Dendritic cell treated with granulocyte-macrophage colony-stimulating factor and Interleukin-4, amounts not matched to agents 40 ng/mL and 50 ng/mL, for 4 days (primary cell): ENCODE measurements at regions not wholly inside any gene's neighbourhood (a gene's known extent, or its start where the extent isn't known, plus 50 kb on each side); places are given as distances from the start of the nearest gene placed in this dataset.

ENCODE experiments used
- H3K27ac Mint-ChIP-seq: one replicate; pipeline ENCODE4 v1.8.0; 2022; ENCODE audit warnings: mild to moderate bottlenecking, mixed read lengths
- H3K27me3 Mint-ChIP-seq: one replicate; pipeline ENCODE4 v1.8.0; 2022; ENCODE audit warnings: mild to moderate bottlenecking, mixed read lengths
- H3K36me3 Mint-ChIP-seq: one replicate; pipeline ENCODE4 v1.8.0; 2022; ENCODE audit warnings: low read depth, mixed read lengths
- H3K4me1 Mint-ChIP-seq: one replicate; pipeline ENCODE4 v1.8.0; 2022; ENCODE audit warnings: low read depth, mixed read lengths
- H3K4me3 Mint-ChIP-seq: one replicate; pipeline ENCODE4 v1.8.0; 2022; ENCODE audit warnings: mild to moderate bottlenecking, moderate library complexity, mixed read lengths
- H3K9me3 Mint-ChIP-seq: one replicate; pipeline ENCODE4 v1.8.0; 2022; ENCODE audit warnings: mixed read lengths
- intact Hi-C: fragments of 100-400 bp; cut with micrococcal nuclease; formaldehyde crosslinking; loops from one replicate; pipeline ENCODE4 v1.15.0; 2022

GRCh38 chr15:81075272-81075671 is 58.8 kb upstream of the CFAP161 start:
- peaks cover 18% of the 10 kb centered on the region for H3K27me3 Mint-ChIP-seq
- intact Hi-C loops = no loop called here
- peaks cover 11% of the 10 kb centered on the region for H3K4me1 Mint-ChIP-seq
- no peaks in the 10 kb centered on the region for H3K9me3 Mint-ChIP-seq
- peak overlapping the region; percentile 39 for H3K27ac Mint-ChIP-seq
- no peaks in the 10 kb centered on the region for H3K36me3 Mint-ChIP-seq
- no peak overlapping the region for H3K4me3 Mint-ChIP-seq

GRCh38 chr15:81080996-81081395 is 53.1 kb upstream of the CFAP161 start:
- Mint-ChIP-seq H3K27ac (no peak overlapping the region), H3K4me3 (no peak overlapping the region), H3K36me3 (no peaks in the 10 kb centered on the region), H3K27me3 (peaks cover 29% of the 10 kb centered on the region), H3K4me1 (peaks cover 7% of the 10 kb centered on the region), H3K9me3 (no peaks in the 10 kb centered on the region)
- intact Hi-C loops = no loop called here

GRCh38 chr15:81083201-81083600 is 50.9 kb upstream of the CFAP161 start:
- peaks cover 32% of the 10 kb centered on the region for H3K27me3 Mint-ChIP-seq
- no peaks in the 10 kb centered on the region for H3K9me3 Mint-ChIP-seq
- H3K4me1 Mint-ChIP-seq = peaks cover 7% of the 10 kb centered on the region
- intact Hi-C loops = no loop called here
- H3K36me3 Mint-ChIP-seq = no peaks in the 10 kb centered on the region
- H3K27ac Mint-ChIP-seq = no peak overlapping the region
- no peak overlapping the region for H3K4me3 Mint-ChIP-seq
